Panc1 (cell line): ENCODE measurements at regions not wholly inside any gene's neighbourhood (a gene's known extent, or its start where the extent isn't known, plus 50 kb on each side); places are given as distances from the start of the nearest gene placed in this dataset.

Experiments used
- POLR2AphosphoS5 ChIP-seq: IDR thresholded peaks from 2 replicates; pipeline ENCODE4 v1.6.1; 2012; ENCODE audit warnings: mild to moderate bottlenecking, low read depth, low read length, moderate library complexity
- SIN3A ChIP-seq: IDR thresholded peaks from 2 replicates; pipeline ENCODE4 v1.6.1; 2012; ENCODE audit warnings: low read depth, mild to moderate bottlenecking, low read length, moderate library complexity, borderline replicate concordance; ENCODE audit not compliant: insufficient read depth
- TCF7L2 ChIP-seq: IDR thresholded peaks from 2 replicates; pipeline ENCODE4 v1.6.1; 2011; ENCODE audit warnings: mild to moderate bottlenecking, low read depth, low read length, inconsistent platforms
- TF ChIP-seq, protein P1 (sequence below): fragments of 450-650 bp; IDR thresholded peaks from 2 replicates; pipeline ENCODE4 v1.5.1; 2017; ENCODE audit warnings: mild to moderate bottlenecking
- TF ChIP-seq, protein P2 (sequence below), 2 experiments: IDR thresholded peaks; 2 replicates each; pipeline ENCODE4 v1.6.1; 2011 to 2012; ENCODE audit warnings: low read depth in 2 of 2, control low read depth in 1 of 2, low read length in 1 of 2, mild to moderate bottlenecking in 1 of 2, moderate library complexity in 1 of 2; ENCODE audit not compliant: insufficient read depth in 1 of 2

DNA sequence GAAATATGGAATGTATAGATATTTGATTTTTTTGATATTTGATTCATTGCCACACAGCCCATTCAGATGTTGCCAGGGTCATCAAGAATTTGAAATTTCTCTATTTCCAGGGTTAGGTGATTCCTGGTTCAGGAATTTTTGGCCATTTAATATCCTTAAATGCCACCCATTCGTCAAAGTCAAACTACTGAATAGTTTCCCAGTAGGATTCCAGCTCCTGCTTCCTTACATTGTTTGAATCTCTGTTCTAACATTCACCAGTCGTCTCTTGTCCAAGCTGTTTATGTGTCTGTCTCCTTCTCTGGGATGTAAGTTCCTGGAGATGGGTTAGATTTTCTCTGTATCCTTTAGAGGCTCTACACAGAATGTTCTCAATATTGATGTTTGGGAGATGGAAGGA lies 124.9 kb upstream of the TLE3 start:
- TF ChIP-seq, protein P1, sequence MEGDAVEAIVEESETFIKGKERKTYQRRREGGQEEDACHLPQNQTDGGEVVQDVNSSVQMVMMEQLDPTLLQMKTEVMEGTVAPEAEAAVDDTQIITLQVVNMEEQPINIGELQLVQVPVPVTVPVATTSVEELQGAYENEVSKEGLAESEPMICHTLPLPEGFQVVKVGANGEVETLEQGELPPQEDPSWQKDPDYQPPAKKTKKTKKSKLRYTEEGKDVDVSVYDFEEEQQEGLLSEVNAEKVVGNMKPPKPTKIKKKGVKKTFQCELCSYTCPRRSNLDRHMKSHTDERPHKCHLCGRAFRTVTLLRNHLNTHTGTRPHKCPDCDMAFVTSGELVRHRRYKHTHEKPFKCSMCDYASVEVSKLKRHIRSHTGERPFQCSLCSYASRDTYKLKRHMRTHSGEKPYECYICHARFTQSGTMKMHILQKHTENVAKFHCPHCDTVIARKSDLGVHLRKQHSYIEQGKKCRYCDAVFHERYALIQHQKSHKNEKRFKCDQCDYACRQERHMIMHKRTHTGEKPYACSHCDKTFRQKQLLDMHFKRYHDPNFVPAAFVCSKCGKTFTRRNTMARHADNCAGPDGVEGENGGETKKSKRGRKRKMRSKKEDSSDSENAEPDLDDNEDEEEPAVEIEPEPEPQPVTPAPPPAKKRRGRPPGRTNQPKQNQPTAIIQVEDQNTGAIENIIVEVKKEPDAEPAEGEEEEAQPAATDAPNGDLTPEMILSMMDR: no peak
- TF ChIP-seq SIN3A (no peak), POLR2AphosphoS5 (no peak), TCF7L2 (no peak)
- TF ChIP-seq, protein P2, sequence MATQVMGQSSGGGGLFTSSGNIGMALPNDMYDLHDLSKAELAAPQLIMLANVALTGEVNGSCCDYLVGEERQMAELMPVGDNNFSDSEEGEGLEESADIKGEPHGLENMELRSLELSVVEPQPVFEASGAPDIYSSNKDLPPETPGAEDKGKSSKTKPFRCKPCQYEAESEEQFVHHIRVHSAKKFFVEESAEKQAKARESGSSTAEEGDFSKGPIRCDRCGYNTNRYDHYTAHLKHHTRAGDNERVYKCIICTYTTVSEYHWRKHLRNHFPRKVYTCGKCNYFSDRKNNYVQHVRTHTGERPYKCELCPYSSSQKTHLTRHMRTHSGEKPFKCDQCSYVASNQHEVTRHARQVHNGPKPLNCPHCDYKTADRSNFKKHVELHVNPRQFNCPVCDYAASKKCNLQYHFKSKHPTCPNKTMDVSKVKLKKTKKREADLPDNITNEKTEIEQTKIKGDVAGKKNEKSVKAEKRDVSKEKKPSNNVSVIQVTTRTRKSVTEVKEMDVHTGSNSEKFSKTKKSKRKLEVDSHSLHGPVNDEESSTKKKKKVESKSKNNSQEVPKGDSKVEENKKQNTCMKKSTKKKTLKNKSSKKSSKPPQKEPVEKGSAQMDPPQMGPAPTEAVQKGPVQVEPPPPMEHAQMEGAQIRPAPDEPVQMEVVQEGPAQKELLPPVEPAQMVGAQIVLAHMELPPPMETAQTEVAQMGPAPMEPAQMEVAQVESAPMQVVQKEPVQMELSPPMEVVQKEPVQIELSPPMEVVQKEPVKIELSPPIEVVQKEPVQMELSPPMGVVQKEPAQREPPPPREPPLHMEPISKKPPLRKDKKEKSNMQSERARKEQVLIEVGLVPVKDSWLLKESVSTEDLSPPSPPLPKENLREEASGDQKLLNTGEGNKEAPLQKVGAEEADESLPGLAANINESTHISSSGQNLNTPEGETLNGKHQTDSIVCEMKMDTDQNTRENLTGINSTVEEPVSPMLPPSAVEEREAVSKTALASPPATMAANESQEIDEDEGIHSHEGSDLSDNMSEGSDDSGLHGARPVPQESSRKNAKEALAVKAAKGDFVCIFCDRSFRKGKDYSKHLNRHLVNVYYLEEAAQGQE (IDR thresholded peaks at IDR 0.05; ENCODE audit: insufficient read depth in 1 of 2, low read depth in 2 of 2, low read length in 1 of 2): no peak
